HuH-7.5 (cell line): ENCODE measurements at regions not wholly inside any gene's neighbourhood (a gene's known extent, or its start where the extent isn't known, plus 50 kb on each side); places are given as distances from the start of the nearest gene placed in this dataset.
"Not testable (repeated sequence)": the region's sequence is repeated elsewhere in the genome, so short reads cannot be mapped to it uniquely, and the experiment has no call there.

ENCODE experiments used
- DNase-seq: peaks from one replicate; pipeline ENCODE4 v3.0.0; 2011; ENCODE audit warnings: low spot score

DNA sequence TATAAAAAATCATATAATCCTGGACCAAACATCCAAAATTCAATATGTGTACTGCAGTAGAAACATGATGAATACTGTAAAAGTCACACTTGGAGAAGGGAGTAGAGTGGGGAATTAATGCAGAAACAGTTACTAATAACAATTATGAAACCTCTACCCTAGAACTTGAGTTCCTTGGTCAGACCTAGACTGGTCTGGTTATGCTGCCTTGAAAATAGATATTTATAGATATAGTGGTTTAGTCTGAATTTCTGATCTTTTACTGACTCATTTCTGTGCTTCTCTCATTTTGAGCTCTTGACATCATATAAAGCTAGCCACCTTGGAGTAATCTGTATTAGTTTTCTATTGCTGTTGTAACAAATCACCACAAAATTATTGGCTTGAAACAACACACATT, 808.7 kb upstream of the CDH10 start:
- no peak for DNase-seq

DNA sequence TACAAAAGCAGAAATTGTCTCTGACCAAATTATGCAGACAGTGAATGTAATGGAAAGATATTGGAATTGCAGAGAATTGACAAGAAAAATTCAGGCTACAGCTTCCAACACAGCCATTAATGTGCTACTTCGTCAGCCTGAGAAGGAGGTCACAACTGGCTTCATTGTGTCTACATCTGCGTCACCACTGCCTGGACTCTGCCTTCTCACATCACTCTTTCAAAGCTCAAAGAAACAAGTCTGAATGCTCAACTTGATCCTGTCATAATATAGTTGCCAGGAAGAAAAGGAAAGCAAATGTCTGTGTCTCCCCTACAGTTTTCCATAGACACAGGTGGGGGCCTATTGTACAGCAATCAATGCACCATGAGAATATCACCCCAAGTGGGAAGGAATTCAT, 806.5 kb upstream of the CDH10 start:
- no peak for DNase-seq

DNA sequence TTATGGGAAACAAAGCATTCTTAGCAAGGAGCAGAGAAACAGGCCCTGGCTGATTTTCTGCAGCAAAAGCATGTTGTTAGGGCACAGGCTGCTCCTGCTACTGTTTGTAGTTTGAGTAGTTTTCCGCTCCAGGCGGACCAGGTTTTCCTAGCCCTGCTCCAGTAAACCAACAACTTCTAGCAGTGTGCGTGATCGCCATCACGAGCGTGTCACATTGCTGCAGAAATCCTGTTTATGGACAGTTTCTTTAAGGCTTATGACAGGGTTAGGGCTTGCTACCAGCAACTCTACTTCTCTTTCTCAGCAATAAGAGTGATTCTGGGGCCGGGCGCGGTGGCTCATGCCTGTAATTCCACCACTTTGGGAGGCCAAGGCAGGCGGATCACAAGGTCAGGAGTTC, 803.9 kb upstream of the CDH10 start:
- DNase-seq, result no peak

DNA sequence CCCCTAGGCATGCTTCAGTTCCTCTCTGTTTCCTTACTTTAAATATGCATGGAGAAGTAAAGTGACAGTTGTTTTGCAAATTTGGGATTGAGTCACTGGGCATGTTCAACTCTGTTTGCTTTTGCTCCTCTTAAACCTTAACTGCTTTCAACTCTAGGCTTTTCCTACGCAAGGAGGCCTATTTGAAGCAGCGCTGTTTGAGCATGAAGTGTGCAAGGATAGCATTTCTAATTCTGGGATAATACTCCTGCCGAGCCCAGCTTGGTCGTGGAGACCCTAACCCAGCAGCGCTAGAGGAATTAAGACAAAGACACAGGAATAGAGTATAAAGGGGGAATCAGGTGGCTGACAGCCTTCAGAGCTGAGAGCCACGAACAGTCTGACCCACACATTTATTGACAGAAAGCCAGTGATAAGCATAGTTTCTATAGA, 803.4 kb upstream of the CDH10 start:
- DNase-seq, result no peak

DNA sequence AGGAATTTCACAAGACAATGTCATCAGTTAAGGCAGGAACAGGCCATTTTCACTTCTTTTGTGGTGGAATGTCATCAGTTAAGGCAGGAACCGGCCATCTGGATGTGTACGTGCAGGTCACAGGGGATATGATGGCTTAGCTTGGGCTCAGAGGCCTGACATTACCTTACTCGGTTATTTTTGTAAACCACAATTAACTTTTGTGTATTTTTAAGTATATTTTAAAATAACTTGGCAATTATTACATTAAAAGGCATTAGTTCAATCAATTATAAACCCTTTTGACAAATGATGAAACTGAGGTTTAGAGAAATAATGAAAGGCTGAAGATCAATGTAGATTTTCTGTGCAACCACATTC, 801.3 kb upstream of the CDH10 start:
- DNase-seq, result not testable (repeated sequence)

DNA sequence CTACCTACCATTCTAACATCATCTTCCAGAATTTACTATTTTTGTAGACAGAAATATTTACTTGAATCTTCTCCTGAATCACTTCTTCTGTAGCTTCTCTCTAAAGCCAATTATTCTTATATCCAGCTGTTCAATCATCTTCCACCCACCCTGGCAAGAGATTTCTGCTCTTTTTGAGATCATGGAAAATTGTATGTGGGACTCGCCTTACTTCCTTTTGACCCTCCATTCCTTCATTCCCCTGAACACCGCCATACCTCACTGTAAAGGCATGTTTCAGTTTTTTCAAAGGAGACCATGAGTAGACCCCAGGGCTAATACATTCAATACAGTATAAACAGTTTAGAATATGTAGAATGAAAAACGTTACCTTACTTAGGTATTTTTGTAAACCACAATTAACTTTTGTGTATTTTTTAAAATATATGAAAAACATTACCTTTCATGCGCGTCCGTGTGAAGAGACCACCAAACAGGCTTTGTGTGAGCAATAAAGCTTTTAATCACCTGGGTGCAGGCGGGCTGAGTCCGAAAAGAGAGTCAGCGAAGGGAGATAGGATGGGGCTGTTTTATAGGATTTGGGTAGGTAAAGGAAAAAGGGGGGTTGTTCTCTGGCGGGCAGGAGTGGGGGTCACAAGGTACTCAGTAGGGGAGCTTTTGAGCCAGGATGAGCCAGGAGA, 800.7 kb upstream of the CDH10 start:
- not testable (repeated sequence) for DNase-seq

DNA sequence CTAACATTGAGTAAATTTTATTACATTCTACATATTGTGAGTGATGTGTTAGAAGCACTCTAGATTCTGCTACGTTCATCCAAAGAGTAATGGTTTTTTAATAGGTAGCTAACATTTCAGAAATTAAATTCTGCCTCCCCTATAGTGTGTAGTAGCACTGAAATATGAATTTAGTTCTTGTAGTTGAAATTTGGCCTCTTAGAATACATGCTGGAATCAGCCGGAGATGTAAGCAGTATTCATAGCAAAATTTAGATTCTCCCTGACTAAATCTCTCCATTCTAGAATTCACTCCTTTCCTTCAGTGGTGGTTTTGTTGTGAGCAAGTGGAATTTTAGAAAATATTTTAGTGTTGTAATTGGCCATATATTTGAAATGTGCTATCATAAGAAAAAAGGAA, 799.9 kb upstream of the CDH10 start:
- DNase-seq, result no peak

DNA sequence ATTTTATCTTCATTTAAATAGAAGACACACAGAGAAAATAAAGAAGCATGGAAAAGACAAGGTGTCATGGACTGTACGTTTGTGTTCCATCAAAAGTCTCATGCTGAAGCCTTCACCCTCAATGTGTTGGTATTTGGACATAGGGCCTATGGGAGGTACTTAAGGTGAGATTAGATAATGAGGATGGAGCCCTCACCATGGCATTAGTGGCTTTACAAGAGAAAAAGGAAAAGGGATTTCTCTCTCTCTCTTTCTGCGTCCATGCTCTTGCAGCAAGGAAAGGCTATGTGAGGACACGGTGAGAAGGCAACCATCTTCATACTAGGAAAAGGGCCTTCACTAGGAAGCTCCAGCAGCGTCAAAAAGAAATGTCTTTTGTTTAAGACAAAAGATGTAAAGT, 797.0 kb upstream of the CDH10 start:
- DNase-seq, result no peak

DNA sequence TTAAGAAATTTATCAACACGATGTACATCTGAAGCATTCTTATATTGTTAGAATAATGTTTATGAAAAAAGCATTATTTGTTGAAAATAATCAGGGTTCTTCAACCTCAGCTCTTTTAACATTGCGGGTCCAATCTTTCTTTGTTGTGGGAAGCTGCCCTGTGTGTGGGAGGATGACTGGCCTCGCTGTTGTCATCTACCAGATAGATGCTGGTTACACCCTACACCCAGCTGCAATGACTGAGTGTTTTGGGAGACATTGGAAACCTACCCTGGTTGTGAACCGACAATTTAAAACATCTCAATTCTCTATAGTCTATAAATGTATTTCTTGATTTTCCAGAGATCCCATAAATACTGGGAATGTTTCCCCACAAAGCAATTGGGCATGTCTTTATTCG, 794.2 kb upstream of the CDH10 start:
- DNase-seq, result no peak

DNA sequence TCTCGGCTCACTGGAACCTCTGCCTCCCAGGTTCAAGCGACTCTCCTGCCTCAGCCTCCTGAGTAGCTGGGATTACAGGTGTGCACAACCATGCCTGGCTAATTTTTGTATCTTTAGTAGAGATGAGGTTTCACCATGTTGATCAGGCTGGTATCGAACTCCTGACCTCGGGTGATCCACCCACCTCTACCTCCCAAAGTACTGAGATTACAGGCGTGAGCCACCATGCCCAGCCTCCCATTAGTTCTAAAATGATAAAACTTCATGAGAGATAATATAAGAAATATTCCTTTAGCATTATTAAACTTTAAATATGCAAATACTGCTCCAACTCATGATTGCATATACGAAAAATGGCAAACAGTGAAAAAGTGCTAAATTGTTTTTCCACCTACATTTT, 793.6 kb upstream of the CDH10 start:
- not testable (repeated sequence) for DNase-seq

DNA sequence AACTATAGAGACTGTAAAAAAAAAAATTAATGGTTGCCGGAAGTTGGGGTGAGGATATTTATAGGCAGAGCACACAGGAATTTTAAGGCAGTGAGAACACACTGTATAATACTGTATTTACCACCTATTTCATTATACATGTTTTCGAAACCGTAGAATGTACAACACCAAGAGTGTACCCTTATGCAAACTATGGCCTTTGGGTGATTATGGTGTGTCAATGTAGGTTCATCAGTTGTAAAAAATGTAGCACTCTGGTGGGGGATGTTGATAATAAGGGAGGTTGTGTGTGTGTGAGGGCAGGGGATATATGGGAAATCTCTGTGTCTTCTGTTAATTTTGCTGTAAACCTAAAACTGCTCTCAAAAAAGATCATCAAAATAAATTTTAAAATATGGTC, 791.7 kb upstream of the CDH10 start:
- no peak for DNase-seq

DNA sequence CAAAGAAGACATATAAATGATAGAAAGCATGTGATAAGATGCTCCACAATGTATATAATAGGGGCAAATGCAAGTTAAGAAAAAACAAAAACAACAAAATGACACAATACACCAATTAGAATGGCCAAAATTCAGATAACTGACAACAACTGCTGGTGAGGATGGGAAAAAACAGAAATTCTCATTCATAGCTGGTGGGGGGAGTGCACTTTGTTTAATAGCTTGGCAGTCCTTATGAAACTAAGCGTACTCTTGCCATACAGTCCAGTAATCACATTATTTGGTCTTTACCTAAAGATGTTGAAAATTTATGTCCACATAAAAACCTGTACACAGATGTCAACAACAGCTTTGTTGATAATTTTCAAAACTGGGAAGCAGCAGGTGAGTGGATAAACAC, 791.1 kb upstream of the CDH10 start:
- no peak for DNase-seq

DNA sequence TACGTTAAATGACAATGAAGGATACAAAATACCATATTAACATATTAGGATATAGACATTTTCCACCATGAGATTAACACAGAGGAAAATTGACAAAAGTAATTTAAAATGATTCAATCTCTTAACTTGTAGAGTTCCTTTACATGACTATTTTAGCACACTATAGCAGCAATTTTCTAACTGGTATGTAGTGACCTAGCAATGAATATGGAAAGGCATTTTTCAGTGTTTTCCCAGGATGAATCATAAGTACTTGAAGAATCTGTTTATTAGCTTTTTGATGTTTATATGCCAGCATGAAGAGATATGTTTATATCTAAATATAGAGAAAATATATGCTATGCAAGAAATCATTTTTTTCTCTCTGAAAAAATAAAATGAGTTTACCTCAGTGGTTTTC, 782.5 kb upstream of the CDH10 start:
- no peak for DNase-seq

DNA sequence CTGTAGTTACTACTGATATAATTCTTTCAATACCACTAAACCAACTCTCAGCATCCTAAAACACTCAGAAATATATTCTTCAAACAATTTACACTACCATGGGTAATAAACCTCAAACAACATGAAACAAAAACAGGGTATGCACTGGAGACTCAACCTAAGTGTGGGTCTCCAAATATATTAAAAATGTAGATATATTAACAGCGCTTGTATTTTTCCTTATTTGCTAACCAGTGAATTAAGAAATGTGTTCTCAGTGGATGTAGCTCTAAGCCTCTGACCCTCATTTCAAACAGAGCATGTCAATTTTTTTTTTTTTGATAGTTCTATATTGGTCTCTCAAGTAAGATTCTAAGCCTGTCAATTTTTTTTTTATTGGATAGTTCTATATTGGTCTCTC, 778.5 kb upstream of the CDH10 start:
- DNase-seq, result no peak

DNA sequence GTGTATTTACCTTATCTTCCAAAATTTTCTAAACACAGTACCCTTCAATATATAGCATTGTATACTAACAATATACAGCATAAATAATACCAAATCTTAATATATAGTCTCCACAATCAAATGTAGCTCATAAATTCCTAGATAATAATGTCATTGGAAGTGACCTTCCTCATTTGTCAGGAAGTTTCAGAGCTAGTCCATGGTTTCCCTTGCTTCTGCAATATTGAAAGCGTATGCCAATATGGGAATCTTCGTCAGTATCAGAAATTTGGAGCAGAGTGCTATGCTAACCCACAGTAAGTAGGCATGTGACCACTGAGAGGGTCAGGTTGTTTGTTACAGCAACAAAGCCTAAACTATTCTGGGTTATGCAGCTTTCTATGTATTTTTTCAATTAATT, 774.9 kb upstream of the CDH10 start:
- DNase-seq, result no peak

DNA sequence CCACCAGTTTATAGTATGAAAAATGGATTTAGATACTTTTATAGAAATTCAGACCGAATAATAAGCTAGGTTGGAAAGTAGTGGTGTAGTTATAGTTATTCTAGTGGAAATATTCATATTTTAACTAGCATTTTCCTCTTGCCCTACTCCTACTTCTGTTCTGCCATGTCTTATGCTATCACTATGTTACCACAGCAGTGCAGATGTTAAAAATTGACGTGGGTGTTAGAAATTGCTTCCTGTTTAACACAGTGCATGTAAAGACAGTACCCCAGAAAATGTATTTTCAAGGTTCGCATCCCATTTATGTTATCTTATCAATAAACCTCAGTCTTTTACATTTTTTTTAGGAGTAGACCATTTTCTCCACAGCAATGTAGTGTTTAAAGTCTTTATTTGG, 774.2 kb upstream of the CDH10 start:
- DNase-seq, result no peak

DNA sequence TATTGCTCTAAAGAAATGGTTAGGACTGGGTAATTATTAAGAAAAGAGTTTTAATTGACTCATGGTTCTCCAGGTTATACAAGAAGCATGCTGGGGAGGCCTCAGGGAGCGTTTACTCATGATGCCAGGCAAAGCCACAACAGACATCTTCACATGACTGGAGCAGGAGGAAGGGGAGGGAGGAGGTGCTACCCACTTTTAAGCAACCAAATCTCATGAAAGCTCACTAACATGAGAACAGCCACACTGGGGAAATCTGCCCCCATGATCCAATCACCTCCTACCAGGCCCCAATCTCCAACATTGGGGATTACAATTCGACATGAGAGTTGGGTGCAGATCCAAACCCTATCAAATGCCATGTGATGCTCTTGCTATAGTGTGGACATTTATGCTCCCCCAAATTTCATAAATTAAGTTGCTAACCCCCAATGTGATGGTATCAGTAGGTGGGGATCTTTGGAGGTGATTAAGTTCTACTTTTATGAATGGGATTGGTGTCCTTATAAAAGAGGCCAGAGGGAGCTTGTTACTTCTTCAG, 773.6 kb upstream of the CDH10 start:
- no peak for DNase-seq

DNA sequence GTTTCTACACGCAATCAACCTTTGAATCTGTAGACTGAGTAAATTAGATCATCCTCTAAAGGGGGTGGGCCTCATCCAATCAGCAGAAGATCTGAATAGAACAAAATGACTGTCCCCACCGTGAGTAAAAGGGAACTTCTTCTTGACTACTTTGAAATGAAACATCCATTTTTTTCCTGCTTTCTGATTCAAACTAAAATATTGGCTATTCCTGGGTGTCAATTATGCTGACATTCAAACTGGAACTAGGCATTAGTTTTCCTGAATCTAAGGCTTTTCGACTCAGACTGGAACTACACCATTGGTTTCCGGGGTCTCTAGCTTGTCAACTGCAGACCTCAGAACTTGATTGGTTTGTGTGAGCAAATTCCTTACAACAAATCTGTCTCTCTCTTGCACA, 772.2 kb upstream of the CDH10 start:
- no peak for DNase-seq

DNA sequence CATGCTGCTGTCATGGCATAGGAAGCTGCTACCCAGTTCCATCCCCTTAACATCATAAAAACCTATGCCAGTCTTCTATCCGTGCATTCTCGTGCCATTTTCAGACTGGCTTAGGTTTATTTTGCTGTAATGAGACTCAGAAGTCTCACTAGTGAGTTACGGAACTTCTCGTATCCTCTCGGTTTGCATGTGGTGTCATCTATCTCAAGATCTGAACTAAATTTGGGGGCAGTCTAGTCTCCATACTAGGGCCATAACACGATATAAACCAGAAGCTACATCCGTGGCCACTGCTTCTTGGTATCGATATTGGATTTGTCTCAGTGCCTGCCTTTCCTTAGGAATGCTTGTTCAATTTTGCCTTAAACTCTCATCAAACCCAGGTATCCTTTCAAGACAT, 771.2 kb upstream of the CDH10 start:
- no peak for DNase-seq

DNA sequence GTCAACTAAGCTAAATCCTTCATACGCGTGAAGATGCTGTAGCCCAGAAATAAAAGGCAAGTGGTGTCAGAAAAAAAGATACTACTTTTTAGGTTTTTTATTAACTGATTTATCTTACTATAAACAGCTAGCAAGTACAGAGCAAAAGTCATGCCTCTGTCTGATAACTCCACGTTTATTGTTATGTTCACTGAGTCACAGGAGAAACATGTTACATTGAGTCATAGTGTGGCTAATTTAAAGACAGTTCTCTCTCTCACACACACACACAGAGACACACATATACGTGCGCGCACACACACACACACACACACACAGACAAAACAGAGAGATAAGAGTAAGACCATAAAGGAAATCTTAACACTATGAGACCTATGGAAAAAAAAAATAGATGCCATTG, 770.0 kb upstream of the CDH10 start:
- DNase-seq, result no peak

DNA sequence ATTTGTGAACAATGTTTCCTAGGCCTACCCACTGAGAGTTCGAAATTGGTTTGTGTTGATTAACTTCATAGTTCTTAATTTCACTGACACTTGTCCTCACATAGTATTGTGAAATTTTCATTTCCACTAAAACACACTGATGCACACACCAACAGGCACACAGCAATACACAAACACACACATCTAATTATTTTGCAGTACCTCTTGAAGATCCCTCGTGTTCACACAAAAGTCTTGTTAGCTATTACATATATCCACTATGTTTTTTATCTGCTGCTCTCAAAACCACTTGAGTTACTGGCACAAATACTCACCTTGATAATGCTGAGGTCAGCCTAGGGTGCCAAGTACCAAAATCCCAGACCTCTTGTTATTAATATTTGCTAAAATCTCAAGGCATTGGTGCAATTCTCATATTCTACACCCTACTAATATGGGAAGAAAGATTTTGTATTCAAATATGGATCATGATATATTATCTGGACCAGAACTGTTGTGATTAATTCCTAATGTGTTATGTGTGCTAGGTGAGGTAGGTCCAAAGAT, 767.4 kb upstream of the CDH10 start:
- no peak for DNase-seq

DNA sequence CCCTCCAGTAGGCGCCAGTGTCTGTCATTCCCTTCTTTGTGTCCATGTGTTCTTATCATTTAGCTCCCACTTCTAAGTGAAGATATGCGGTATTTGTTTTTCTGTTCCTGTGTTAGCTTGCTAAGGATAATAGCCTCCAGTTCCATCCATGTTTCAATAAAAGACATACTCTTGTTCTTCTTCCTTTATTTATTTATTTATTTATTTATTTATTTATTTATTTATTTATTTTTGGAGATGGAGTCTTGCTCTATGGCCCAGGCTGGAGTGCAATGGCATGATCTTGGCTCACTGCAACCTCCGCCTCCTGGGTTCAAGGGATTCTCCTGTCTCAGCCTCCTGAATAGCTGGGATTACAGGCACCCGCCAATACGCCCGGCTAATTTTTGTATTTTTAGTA, 762.6 kb upstream of the CDH10 start:
- not testable (repeated sequence) for DNase-seq

DNA sequence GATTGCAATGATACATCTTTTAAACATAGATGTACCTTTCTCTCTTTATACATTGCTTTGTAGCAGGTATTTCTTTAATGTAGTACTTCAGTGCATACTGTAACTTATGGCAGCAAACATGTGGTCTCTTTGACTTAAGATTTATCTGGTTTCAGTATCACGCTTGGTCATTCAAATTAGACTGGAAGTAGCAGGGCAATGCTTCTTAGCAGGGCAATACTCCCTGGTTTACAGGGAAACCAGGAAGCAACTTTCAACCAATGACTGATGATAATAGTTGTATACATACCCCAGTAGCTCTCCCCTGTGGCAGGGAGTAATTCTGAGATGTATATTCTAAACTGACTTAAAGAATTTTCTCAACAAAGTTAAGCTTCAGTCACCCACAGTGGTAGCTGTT, 761.1 kb upstream of the CDH10 start:
- DNase-seq, result no peak

DNA sequence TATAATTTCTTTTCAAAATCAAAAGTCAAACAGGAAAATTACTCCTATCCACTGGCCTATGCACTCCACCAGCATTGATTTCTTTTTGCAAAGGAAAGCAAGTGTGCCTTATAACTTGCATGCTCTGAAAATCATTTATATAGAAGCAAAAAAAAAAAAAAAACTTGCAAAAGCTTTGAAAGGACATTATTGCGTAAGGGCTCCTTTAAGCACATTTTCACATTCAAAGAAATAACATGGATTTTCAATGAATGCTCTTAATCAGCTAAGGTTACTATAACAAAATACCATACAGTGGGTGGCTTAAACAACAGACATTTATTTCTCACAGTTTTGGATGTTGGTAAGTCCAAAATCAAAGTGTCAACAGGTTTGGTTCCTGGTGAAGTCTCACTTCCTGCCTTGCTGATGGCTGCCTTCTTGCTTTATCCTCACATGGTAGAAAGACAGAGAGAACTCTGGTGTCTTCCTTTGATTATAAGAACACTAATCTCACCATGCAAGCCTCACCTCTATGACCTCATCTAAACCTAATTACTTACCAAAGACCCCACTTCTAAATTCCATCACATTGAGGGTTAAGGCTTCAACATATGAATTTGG, 755.2 kb upstream of the CDH10 start:
- no peak for DNase-seq
